ENCODE measurements at regions not wholly inside any gene's neighbourhood (a gene's known extent, or its start where the extent isn't known, plus 50 kb on each side); places are given as distances from the start of the nearest gene placed in this dataset.
"Not testable (repeated sequence)": the region's sequence is repeated elsewhere in the genome, so short reads cannot be mapped to it uniquely, and the experiment has no call there.

DNA sequence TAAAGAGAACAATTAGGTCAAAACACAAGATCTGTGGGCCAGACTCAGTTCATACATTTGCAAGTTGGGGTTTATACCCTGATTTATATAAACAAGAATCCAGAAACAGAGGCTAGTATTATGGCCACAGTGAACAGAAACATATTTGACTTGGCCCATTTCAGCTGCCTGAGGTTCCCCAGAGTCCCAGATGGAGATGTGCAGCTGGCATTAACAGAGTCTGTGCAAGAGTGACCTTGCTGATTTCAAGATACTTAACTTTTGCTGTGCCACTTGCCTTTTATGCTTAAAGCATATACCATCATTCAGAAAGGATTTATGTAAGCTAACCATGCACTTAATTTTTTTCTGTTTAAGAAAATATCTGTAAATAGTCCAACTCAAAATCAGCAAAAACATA lies 636.3 kb downstream of the TRIB2 start:
- DNase-seq (ENCODE audit: low read depth) = no peak

- no peak for DNase-seq (ENCODE audit: low read depth)
Measured at GRCh38 chr2:13354031-13354430, 637.3 kb downstream of the TRIB2 start.

- not testable (repeated sequence) for DNase-seq (ENCODE audit: low read depth)
Measured at GRCh38 chr2:13381928-13382327, 665.2 kb downstream of the TRIB2 start.

- not testable (repeated sequence) for DNase-seq (ENCODE audit: low read depth)
Measured at GRCh38 chr2:13389172-13389571, 672.4 kb downstream of the TRIB2 start.

- no peak for DNase-seq (ENCODE audit: low read depth)
Measured at GRCh38 chr2:13390676-13391075, 673.9 kb downstream of the TRIB2 start.

DNA sequence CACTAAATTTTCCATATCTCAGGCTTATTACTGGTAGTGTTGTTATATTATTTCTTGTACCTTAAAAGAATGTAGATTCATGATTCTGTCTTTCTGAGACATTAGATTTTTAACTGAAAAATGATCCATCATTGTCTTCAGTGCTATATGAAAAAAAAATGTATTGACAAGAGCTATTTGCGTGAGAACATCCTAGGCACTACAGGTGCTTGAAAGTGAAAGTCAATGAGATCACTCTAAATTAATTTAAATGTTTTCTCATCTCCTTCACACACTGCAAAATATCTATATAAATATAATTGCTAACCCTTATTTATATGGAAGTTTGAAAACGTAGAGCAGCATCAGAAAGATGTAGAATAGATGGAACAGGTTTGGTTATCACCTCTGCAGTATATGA lies 684.6 kb downstream of the TRIB2 start:
- no peak for DNase-seq (ENCODE audit: low read depth)

GRCh38 chr2:13413989-13414388 lies 697.3 kb downstream of the TRIB2 start:
- DNase-seq (ENCODE audit: low read depth) = no peak

- no peak for DNase-seq (ENCODE audit: low read depth)
Measured at GRCh38 chr2:13414897-13415296, 698.2 kb downstream of the TRIB2 start.

GRCh38 chr2:13433954-13434353 lies 717.2 kb downstream of the TRIB2 start:
- DNase-seq (ENCODE audit: low read depth) = no peak

- not testable (repeated sequence) for DNase-seq (ENCODE audit: low read depth)
Measured at GRCh38 chr2:13443554-13444261, 727.0 kb downstream of the TRIB2 start.

GRCh38 chr2:13462464-13462863 lies 745.7 kb downstream of the TRIB2 start:
- DNase-seq (ENCODE audit: low read depth) = no peak

- DNase-seq (ENCODE audit: low read depth) = no peak
Measured at GRCh38 chr2:13466076-13466475, 749.3 kb downstream of the TRIB2 start.

DNA sequence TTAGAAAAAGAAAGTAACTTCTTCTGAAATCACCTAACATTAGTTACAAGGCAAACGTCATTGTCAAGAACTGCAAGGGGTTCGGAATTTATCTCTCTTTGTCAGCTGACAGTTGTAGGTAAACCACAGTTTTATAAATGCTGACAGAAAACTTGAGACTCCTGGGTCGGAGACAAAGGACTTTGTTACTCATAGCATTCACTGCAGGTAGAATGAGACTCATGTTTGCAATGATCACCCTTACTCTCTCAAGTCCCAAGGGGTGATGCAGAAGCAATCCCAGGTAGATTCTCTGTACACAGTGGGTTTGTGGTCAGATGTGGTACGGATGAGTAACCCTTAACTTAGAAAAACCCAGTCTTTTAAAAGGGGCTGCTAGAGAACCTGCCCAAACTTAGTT lies 757.8 kb downstream of the TRIB2 start:
- no peak for DNase-seq (ENCODE audit: low read depth)

- no peak for DNase-seq (ENCODE audit: low read depth)
Measured at GRCh38 chr2:13480057-13480456, 763.3 kb downstream of the TRIB2 start.

- peak; percentile 7 for DNase-seq (ENCODE audit: low read depth)
Measured at GRCh38 chr2:13481201-13481600, 764.5 kb downstream of the TRIB2 start.

- DNase-seq (ENCODE audit: low read depth) = no peak
Measured at GRCh38 chr2:13485256-13485655, 768.5 kb downstream of the TRIB2 start.

GRCh38 chr2:13488965-13489364 lies 772.2 kb downstream of the TRIB2 start:
- no peak for DNase-seq (ENCODE audit: low read depth)

DNA sequence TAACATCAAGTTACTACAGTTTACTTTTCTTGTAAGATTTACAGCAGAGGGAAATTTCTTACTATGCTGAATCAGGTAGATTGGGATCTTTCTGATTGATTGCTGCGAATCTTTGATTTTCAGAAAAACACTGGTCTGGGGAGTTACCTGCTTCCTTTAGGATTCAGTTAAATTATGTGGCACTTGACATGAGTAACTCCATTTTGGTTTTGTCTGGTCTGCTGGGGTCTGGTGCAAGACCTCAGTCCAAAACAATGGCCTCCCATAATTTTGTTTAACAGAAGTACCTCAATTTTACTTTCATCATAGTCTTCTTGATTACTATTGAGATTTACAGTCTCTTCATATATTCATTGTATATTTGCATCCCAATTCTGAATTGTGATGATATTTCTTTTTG lies 775.5 kb downstream of the TRIB2 start:
- no peak for DNase-seq (ENCODE audit: low read depth)

DNA sequence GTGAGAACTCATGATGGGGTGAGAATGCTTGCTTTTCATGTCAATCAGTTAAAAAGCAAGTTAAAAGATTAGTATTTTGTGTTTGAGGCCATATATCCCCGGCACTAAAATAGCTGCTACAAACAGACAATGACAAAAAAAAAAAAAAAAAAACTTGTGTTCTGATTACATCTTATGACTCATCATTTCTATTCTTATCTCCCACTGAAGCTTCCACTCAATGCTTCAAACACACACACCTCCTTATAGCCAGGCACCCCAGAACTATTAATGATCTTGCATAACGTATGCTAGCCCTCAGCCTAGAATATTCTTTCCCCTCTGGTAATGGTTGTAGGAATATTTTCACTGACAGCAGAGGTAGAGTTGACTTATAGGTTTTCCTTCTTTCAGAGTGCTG lies 778.3 kb downstream of the TRIB2 start:
- no peak for DNase-seq (ENCODE audit: low read depth)

GRCh38 chr2:13504808-13505207 lies 788.1 kb downstream of the TRIB2 start:
- peak; percentile 7 for DNase-seq (ENCODE audit: low read depth)

- no peak for DNase-seq (ENCODE audit: low read depth)
Measured at GRCh38 chr2:13508671-13509070, 791.9 kb downstream of the TRIB2 start.

GRCh38 chr2:13515254-13515653 lies 798.5 kb downstream of the TRIB2 start:
- DNase-seq (ENCODE audit: low read depth) = no peak

DNA sequence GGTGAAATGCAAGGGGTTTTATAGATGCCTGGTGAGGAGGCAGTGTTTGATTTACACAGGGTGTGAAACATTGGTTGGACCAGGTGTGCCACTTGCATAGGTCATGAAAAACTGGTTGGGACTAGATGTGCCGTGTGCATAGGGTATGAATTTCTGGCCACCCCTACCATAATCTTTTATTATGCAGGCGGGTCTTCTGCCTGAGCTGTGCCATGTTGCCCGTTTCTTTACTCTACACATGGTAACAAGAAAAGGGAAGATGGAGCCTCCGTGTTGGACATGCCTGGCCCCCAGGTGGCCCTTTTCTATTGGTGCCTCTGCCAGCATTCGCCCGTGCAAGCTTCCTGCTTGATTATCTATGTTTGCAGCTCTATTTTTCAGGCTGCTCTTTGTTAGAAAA lies 805.4 kb downstream of the TRIB2 start:
- DNase-seq (ENCODE audit: low read depth) = no peak
